ENCODE measurements at regions not wholly inside any gene's neighbourhood (a gene's known extent, or its start where the extent isn't known, plus 50 kb on each side); places are given as distances from the start of the nearest gene placed in this dataset.

GRCh38 chr13:79917628-79918027, 423.3 kb downstream of the SPRY2 start:
- peaks cover 1% of the 10 kb centered on the region; the same call in 1 of the 2 replicates for H3K4me1 ChIP-seq (ENCODE audit: control insufficient read depth, insufficient read depth, low read length)
- WGBS, 2 experiments (ENCODE audit: extremely low coverage in 2 of 2, insufficient read length in 1 of 2), result no CpG with 5 or more reads among the region's 3 CpGs
- no peak for DNase-seq
- dilution Hi-C loops (cut with HindIII; ENCODE audit: low sequenced_read_pairs, unreplicated experiment) (no loop called here), in situ Hi-C loops (cut with MboI; ENCODE audit: low sequenced_read_pairs) (no loop called here), intact Hi-C loops (cut with micrococcal nuclease) (no loop called here)
- no peaks in the 10 kb centered on the region for H3K9me1 ChIP-seq (ENCODE audit: insufficient read depth, low read length)
- no peak overlapping the region for H2BK15ac ChIP-seq (ENCODE audit: low read depth, low read length)
- no peak overlapping the region for H3K56ac ChIP-seq (ENCODE audit: extremely low read depth, insufficient read depth, low read length)
- no peak overlapping the region for H4K8ac ChIP-seq (ENCODE audit: low read depth in 2 of 2, low read length in 2 of 2)
- no peak overlapping the region for H3K4me3 ChIP-seq (ENCODE audit: insufficient read depth, low read depth, low read length)
- H3K14ac ChIP-seq (replicated peaks; ENCODE audit: low read depth, low read length), result peak overlapping the region; percentile 21; the same call in 1 of the 2 replicates
- no peak overlapping the region for H2BK20ac ChIP-seq (ENCODE audit: low read depth, low read length)
- no peak overlapping the region for H2BK5ac ChIP-seq (ENCODE audit: low read depth, low read length, poor library complexity, severe bottlenecking)
- no peak overlapping the region for H2BK120ac ChIP-seq (ENCODE audit: low read depth, low read length)
- no TSS peak for BruUV-seq (replicated peaks)
- ChIA-PET POLR2A (ENCODE audit: unreplicated experiment) (no interaction called here), CTCF (no interaction called here)
- H3K23ac ChIP-seq (ENCODE audit: low read depth, low read length), result peak overlapping the region; percentile 51; the same call in 1 of the 2 replicates
- H2AFZ ChIP-seq (replicated peaks; ENCODE audit: low read length, poor library complexity), result no peak overlapping the region
- H2AK5ac ChIP-seq (ENCODE audit: low read depth, low read length), result no peak overlapping the region
- no peak for TF ChIP-seq CEBPB (IDR thresholded peaks at IDR 0.05; ENCODE audit: low read depth, low read length)
- TF ChIP-seq CHD1 (IDR thresholded peaks at IDR 0.05; ENCODE audit: low read depth, low read length), result no peak
- no peak for TF ChIP-seq CTCF (conservative IDR thresholded peaks at IDR 0.05; ENCODE audit: low read depth, low read length)
- no peak for TF ChIP-seq SMC3 (IDR thresholded peaks at IDR 0.05; ENCODE audit: low read depth, low read length)
- no peak for TF ChIP-seq MXI1 (IDR thresholded peaks at IDR 0.05; ENCODE audit: borderline replicate concordance, low read depth, low read length)
- TF ChIP-seq MAFK (IDR thresholded peaks at IDR 0.05; ENCODE audit: low read depth, low read length), result no peak
- TF ChIP-seq USF2 (IDR thresholded peaks at IDR 0.05; ENCODE audit: low read depth, low read length), result no peak
- TF ChIP-seq RCOR1 (IDR thresholded peaks at IDR 0.05; ENCODE audit: insufficient replicate concordance, low read length), result no peak
- TF ChIP-seq BHLHE40 (IDR thresholded peaks at IDR 0.05; ENCODE audit: low read depth, low read length), result no peak
- no peak for TF ChIP-seq RAD21 (IDR thresholded peaks at IDR 0.05; ENCODE audit: low read length)
- ATAC-seq (ENCODE audit: low read depth), result no peak
- H2AK9ac ChIP-seq (replicated peaks; ENCODE audit: low read depth, low read length, poor library complexity), result no peak overlapping the region
- no peak overlapping the region for H4K5ac ChIP-seq (ENCODE audit: low read depth, low read length)
- no peaks in the 10 kb centered on the region for H3K36me3 ChIP-seq (ENCODE audit: control insufficient read depth, insufficient read depth, low read length)
- no peak overlapping the region for H3K27ac ChIP-seq (ENCODE audit: insufficient read depth, low read length)
- no peak overlapping the region for H3K18ac ChIP-seq (ENCODE audit: low read depth, low read length)
- no peaks in the 10 kb centered on the region for H3K27me3 ChIP-seq (ENCODE audit: control insufficient read depth, insufficient read depth, low read length)
- no peaks in the 10 kb centered on the region for H3K79me1 ChIP-seq (ENCODE audit: low read depth in 1 of 2, low read length in 2 of 2)
- H3K4me2 ChIP-seq (ENCODE audit: low read depth, low read length), result no peak overlapping the region
- no peaks in the 10 kb centered on the region for H4K20me1 ChIP-seq (ENCODE audit: insufficient read depth, low read length)
- H4K91ac ChIP-seq (ENCODE audit: insufficient read depth, low read depth, low read length), result no peak overlapping the region
- no peaks in the 10 kb centered on the region for H3K9me3 ChIP-seq (ENCODE audit: control insufficient read depth, insufficient read depth, low read length)
- no peak overlapping the region for H3K4ac ChIP-seq (ENCODE audit: low read depth, low read length)
- no peak overlapping the region for H3K9ac ChIP-seq (ENCODE audit: low read depth, low read length)

Measured in IMR-90 (cell line).